H1 (cell line): ENCODE measurements at regions not wholly inside any gene's neighbourhood (a gene's known extent, or its start where the extent isn't known, plus 50 kb on each side); places are given as distances from the start of the nearest gene placed in this dataset.

ENCODE experiments used
- CTCF ChIA-PET: fragments of 300-600 bp; sonication (Branson Sonifier 250); formaldehyde crosslinking; loops from one replicate; lab custom pipeline; 2021; ENCODE audit not compliant: partially characterized antibody; lab: Charles Lee
- POLR2A ChIA-PET: fragments of 300-600 bp; sonication (Branson Sonifier 250); formaldehyde crosslinking; loops from one replicate; lab custom pipeline; 2021; ENCODE audit warnings: inconsistent platforms; ENCODE audit not compliant: partially characterized antibody; lab: Charles Lee
- DNase-seq, 2 experiments: peaks; one replicate each; pipeline versions ENCODE4 v3.0.0 to v3.0.0-alpha.2; 2010 to 2022; ENCODE audit warnings: low spot score in 2 of 2, low read depth in 1 of 2, mixed read lengths in 1 of 2
- FAIRE-seq: peaks from 2 replicates; lab custom pipeline; 2011; peaks lifted over from hg19 to GRCh38; lab: Jason Lieb, UNC
- H2AFZ ChIP-seq: 2 replicates; pipeline ENCODE4 v1.8.1; 2012; ENCODE audit warnings: low read length, inconsistent platforms
- H2AK5ac ChIP-seq: 2 replicates; pipeline ENCODE4 v1.6.1; 2013; ENCODE audit warnings: low read depth, low read length
- H2BK120ac ChIP-seq: replicated peaks from 2 replicates; pipeline ENCODE3; 2013; ENCODE audit warnings: low read depth, low read length, inconsistent platforms
- H2BK12ac ChIP-seq: 2 replicates; pipeline ENCODE4 v1.6.1; 2013; ENCODE audit warnings: low read depth, low read length
- H2BK15ac ChIP-seq: 2 replicates; pipeline ENCODE4 v1.6.1; 2013; ENCODE audit warnings: low read length
- H2BK20ac ChIP-seq: 2 replicates; pipeline ENCODE4 v1.6.1; 2013; ENCODE audit warnings: low read length
- H2BK5ac ChIP-seq: 2 replicates; pipeline ENCODE4 v1.6.1; 2013; ENCODE audit warnings: low read depth, low read length
- H3K14ac ChIP-seq: 2 replicates; pipeline ENCODE4 v1.6.1; 2013; ENCODE audit warnings: inconsistent platforms; ENCODE audit not compliant: insufficient read length
- H3K18ac ChIP-seq: 2 replicates; pipeline ENCODE4 v1.6.1; 2013; ENCODE audit warnings: low read length; ENCODE audit errors: extremely low read depth
- H3K23ac ChIP-seq: 2 replicates; pipeline ENCODE4 v1.6.1; 2013; ENCODE audit warnings: inconsistent platforms; ENCODE audit not compliant: insufficient read length
- H3K23me2 ChIP-seq: 2 replicates; pipeline ENCODE4 v1.6.1; 2013; ENCODE audit warnings: low read depth, low read length
- H3K27ac ChIP-seq: 2 replicates; pipeline ENCODE4 v1.6.1; 2011; ENCODE audit warnings: low read depth, low read length, inconsistent platforms
- H3K27me3 ChIP-seq, 4 experiments: replicated peaks in 1 of 4; 1 replicate in 1 of 4; 2 replicates in 3 of 4; pipeline versions ENCODE4 v1.6.1 to v1.8.1; 2011 to 2013; ENCODE audit warnings: low read length in 3 of 4, mild to moderate bottlenecking in 3 of 4, inconsistent platforms in 2 of 4, mixed read lengths in 2 of 4, moderate library complexity in 1 of 4; ENCODE audit not compliant: control insufficient read depth in 3 of 4, insufficient read depth in 3 of 4; ENCODE audit errors: extremely low read depth in 1 of 4
- H3K36me3 ChIP-seq, 4 experiments: 2 replicates each; pipeline versions ENCODE4 v1.6.1 to v1.8.1; 2011 to 2013; ENCODE audit warnings: mild to moderate bottlenecking in 4 of 4, low read length in 3 of 4, moderate library complexity in 2 of 4, control low read depth in 1 of 4, inconsistent platforms in 1 of 4; ENCODE audit not compliant: insufficient read depth in 4 of 4, control insufficient read depth in 2 of 4
- H3K4ac ChIP-seq: replicated peaks from 2 replicates; pipeline ENCODE3; 2013; ENCODE audit warnings: low read length, low read depth, mixed read lengths, inconsistent platforms; ENCODE audit not compliant: insufficient read length
- H3K4me1 ChIP-seq, 4 experiments: replicated peaks in 1 of 4; 1 replicate in 1 of 4; 2 replicates in 3 of 4; pipeline versions ENCODE4 v1.6.1 to v1.8.1; 2011 to 2013; ENCODE audit warnings: low read length in 3 of 4, inconsistent platforms in 2 of 4, mixed read lengths in 1 of 4; ENCODE audit not compliant: insufficient read depth in 4 of 4, control insufficient read depth in 3 of 4
- H3K4me2 ChIP-seq, 2 experiments: 2 replicates each; pipeline versions ENCODE4 v1.6.1 to v1.8.1; 2011 to 2013; ENCODE audit warnings: low read depth in 2 of 2, low read length in 2 of 2, control low read depth in 1 of 2, inconsistent platforms in 1 of 2, mild to moderate bottlenecking in 1 of 2; ENCODE audit not compliant: insufficient read depth in 1 of 2
- H3K4me3 ChIP-seq, 4 experiments: fragments of 200-600, 300-600 bp in 1 of 4; sonication (generic), shearing (Covaris generic), sonication (Bioruptor Twin) in 1 of 4; 2 replicates each; pipeline versions ENCODE4 v1.5.1 to v1.8.1; 2011 to 2016; ENCODE audit warnings: low read length in 4 of 4, low read depth in 3 of 4, control low read depth in 2 of 4, inconsistent platforms in 2 of 4, mild to moderate bottlenecking in 2 of 4, mixed read lengths in 1 of 4, moderate library complexity in 1 of 4; ENCODE audit not compliant: insufficient read depth in 2 of 4; ENCODE audit errors: extremely low read depth in 1 of 4
- H3K56ac ChIP-seq: replicated peaks from 2 replicates; pipeline ENCODE3; 2013; ENCODE audit warnings: low read depth, mild to moderate bottlenecking, mixed read lengths, low read length, inconsistent platforms; ENCODE audit not compliant: insufficient read length
- H3K79me1 ChIP-seq: 2 replicates; pipeline ENCODE4 v1.6.1; 2013; ENCODE audit warnings: low read depth, low read length, control low read depth
- H3K79me2 ChIP-seq, 2 experiments: 2 replicates each; pipeline versions ENCODE4 v1.6.1 to v1.8.1; 2012 to 2013; ENCODE audit warnings: low read length in 2 of 2, mild to moderate bottlenecking in 2 of 2, inconsistent platforms in 1 of 2; ENCODE audit not compliant: insufficient read depth in 2 of 2, control insufficient read depth in 1 of 2
- H3K9ac ChIP-seq, 4 experiments: replicated peaks in 1 of 4; 1 replicate in 1 of 4; 2 replicates in 3 of 4; pipeline versions ENCODE4 v1.6.1 to v1.8.1; 2011 to 2013; ENCODE audit warnings: low read depth in 3 of 4, low read length in 3 of 4, control low read depth in 2 of 4, mild to moderate bottlenecking in 2 of 4, moderate library complexity in 2 of 4, inconsistent platforms in 1 of 4; ENCODE audit errors: extremely low read depth in 1 of 4
- H3K9me3 ChIP-seq, 2 experiments: 2 replicates each; pipeline versions ENCODE4 v1.6.1 to v1.8.1; 2012 to 2013; ENCODE audit warnings: mild to moderate bottlenecking in 2 of 2, moderate library complexity in 2 of 2, control low read depth in 1 of 2, inconsistent platforms in 1 of 2, low read depth in 1 of 2, low read length in 1 of 2, mixed read lengths in 1 of 2; ENCODE audit not compliant: insufficient read depth in 2 of 2
- H4K20me1 ChIP-seq, 2 experiments: replicated peaks in 1 of 2; 2 replicates each; pipeline versions ENCODE3 to v1.8.1; 2011 to 2013; ENCODE audit warnings: inconsistent platforms in 2 of 2, low read length in 2 of 2, mild to moderate bottlenecking in 1 of 2; ENCODE audit not compliant: insufficient read depth in 2 of 2, control insufficient read depth in 1 of 2
- H4K5ac ChIP-seq: 2 replicates; pipeline ENCODE4 v1.6.1; 2013; ENCODE audit warnings: low read length, low read depth, mixed read lengths, inconsistent platforms; ENCODE audit not compliant: insufficient read length
- H4K8ac ChIP-seq: 2 replicates; pipeline ENCODE4 v1.8.0; 2013; ENCODE audit warnings: mild to moderate bottlenecking, moderate library complexity, low read length, inconsistent platforms; ENCODE audit not compliant: insufficient read depth; ENCODE audit errors: extremely low read depth
- H4K91ac ChIP-seq: replicated peaks from 2 replicates; pipeline ENCODE3; 2013; ENCODE audit warnings: low read length, mixed read lengths, inconsistent platforms; ENCODE audit not compliant: insufficient read length
- BCL11A ChIP-seq, 2 experiments: IDR thresholded peaks; one replicate each; pipeline ENCODE4 v1.6.1; 2011; ENCODE audit warnings: low read depth in 2 of 2, low read length in 2 of 2, mild to moderate bottlenecking in 2 of 2
- BRCA1 ChIP-seq: IDR thresholded peaks from 2 replicates; pipeline ENCODE4 v1.6.1; 2012; ENCODE audit warnings: low read depth, low read length, improper control_type of control experiment
- MAFK ChIP-seq: IDR thresholded peaks from 2 replicates; pipeline ENCODE4 v1.6.1; 2012; ENCODE audit warnings: low read depth, mild to moderate bottlenecking, improper control_type of control experiment, low read length
- SIX5 ChIP-seq: IDR thresholded peaks from 2 replicates; pipeline ENCODE4 v1.6.1; 2011; ENCODE audit warnings: mild to moderate bottlenecking, low read depth, low read length
- TAF1 ChIP-seq: IDR thresholded peaks from 2 replicates; pipeline ENCODE4 v1.6.1; 2011; ENCODE audit warnings: mild to moderate bottlenecking, low read depth, low read length
- TEAD4 ChIP-seq: IDR thresholded peaks from 2 replicates; pipeline ENCODE4 v1.6.1; 2012; ENCODE audit warnings: low read depth, low read length, inconsistent platforms, mixed read lengths
- WGBS, 2 experiments: shearing (Covaris generic) in 1 of 2; methylation state at CpG; one replicate each; pipeline versions ENCODE4 v1.1.6 to v1.1.7; 2013 to 2015; ENCODE audit warnings: low lambda C conversion rate in 2 of 2, mixed read lengths in 2 of 2, inconsistent platforms in 1 of 2, low coverage in 1 of 2, missing lambda C conversion rate in 1 of 2; ENCODE audit not compliant: insufficient replicate concordance in 2 of 2, insufficient coverage in 1 of 2, insufficient read length in 1 of 2; ENCODE audit errors: extremely low coverage in 1 of 2, missing lambda C conversion rate in 1 of 2; 5-methylcytosine and 5-hydroxymethylcytosine counted together

DNA sequence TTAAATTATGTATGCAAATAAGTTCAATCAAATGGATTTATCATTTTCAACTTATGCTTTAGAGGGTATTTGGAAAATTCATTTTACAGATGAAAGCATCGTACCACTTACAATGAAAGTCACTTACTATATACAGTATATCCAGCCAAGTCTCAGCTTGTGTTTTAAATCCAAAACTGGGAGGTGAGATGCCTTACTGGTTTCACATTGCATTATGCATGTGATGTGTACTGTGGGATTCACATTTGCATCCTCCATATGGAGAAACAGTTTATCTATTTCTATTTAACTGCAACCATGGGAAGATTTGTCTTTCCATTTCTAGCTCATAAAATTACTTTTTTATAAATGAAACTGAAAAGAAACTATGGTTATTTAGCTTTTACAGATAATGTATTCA lies 248.1 kb downstream of the CNTN3 start:
- Histone ChIP-seq H3K4ac (no peak overlapping the region), H3K79me2 (no peaks in the 10 kb centered on the region), H3K23me2 (no peaks in the 10 kb centered on the region), H3K27me3 (no peaks in the 10 kb centered on the region), H3K4me1 (no peaks in the 10 kb centered on the region), H2AFZ (no peak overlapping the region), H4K5ac (no peak overlapping the region), H3K4me2 (no peak overlapping the region), H4K91ac (no peak overlapping the region), H3K4me3 (no peak overlapping the region), H2BK120ac (no peak overlapping the region), H3K27ac (no peak overlapping the region), H3K79me1 (no peaks in the 10 kb centered on the region), H2AK5ac (no peak overlapping the region), H3K14ac (no peak overlapping the region), H4K8ac (no peak overlapping the region), H3K9me3 (no peaks in the 10 kb centered on the region), H3K36me3 (no peaks in the 10 kb centered on the region), H3K23ac (no peak overlapping the region), H3K9ac (no peak overlapping the region), H2BK15ac (no peak overlapping the region), H2BK20ac (no peak overlapping the region), H4K20me1 (no peaks in the 10 kb centered on the region), H3K18ac (no peak overlapping the region), H3K56ac (no peak overlapping the region), H2BK5ac (no peak overlapping the region), H2BK12ac (no peak overlapping the region)
- CTCF ChIA-PET, result interaction anchor here (0.6 to 1.3 kb wide), 2 partner anchors 10 to 46 kb away, joined by 3 to 4 read pairs; no protein-coding TSS in a partner anchor
- POLR2A ChIA-PET, result no interaction called here
- 100% methylated on average over 1 of the region's 1 CpG; no CpG with 5 or more reads in 1 of the 2 experiments for WGBS, 2 experiments
- no peak for DNase-seq
- no peak for FAIRE-seq
- TF ChIP-seq TEAD4, result no peak
- TF ChIP-seq MAFK, result no peak
- TF ChIP-seq TAF1, result no peak
- no peak for TF ChIP-seq BCL11A (IDR thresholded peaks at IDR 0.05; ENCODE audit: low read depth in 2 of 2, low read length in 2 of 2)
- no peak for TF ChIP-seq BRCA1
- TF ChIP-seq SIX5, result no peak
